HAP-1 (cell line): ENCODE measurements at regions not wholly inside any gene's neighbourhood (a gene's known extent, or its start where the extent isn't known, plus 50 kb on each side); places are given as distances from the start of the nearest gene placed in this dataset.

Experiments used
- DNase-seq, 2 experiments: peaks; one replicate each; pipeline ENCODE4 v3.0.0-alpha.2; 2016 to 2020; ENCODE audit warnings: low spot score in 2 of 2
- H3K27me3 ChIP-seq: fragments of 250-450 bp; sonication (Bioruptor Pico); 2 replicates; pipeline ENCODE4 v1.5.1; 2020; ENCODE audit warnings: low read depth, mild to moderate bottlenecking, moderate library complexity
- H3K36me3 ChIP-seq: fragments of 250-450 bp; sonication (Bioruptor Pico); replicated peaks from 2 replicates; pipeline ENCODE4 v1.5.1; 2020; ENCODE audit warnings: mild to moderate bottlenecking
- H3K4me1 ChIP-seq: fragments of 250-450 bp; sonication (Bioruptor Pico); 2 replicates; pipeline ENCODE4 v1.5.1; 2020; ENCODE audit warnings: mild to moderate bottlenecking
- H3K4me3 ChIP-seq: fragments of 250-450 bp; sonication (Bioruptor Pico); 2 replicates; pipeline ENCODE4 v1.5.1; 2020; ENCODE audit warnings: mild to moderate bottlenecking, moderate library complexity
- H3K9me3 ChIP-seq: fragments of 250-450 bp; sonication (Bioruptor Pico); 2 replicates; pipeline ENCODE4 v1.5.1; 2020; ENCODE audit warnings: mild to moderate bottlenecking, moderate library complexity
- in situ Hi-C: fragments of 300-500 bp; cut with MboI; formaldehyde crosslinking; loops from 3 replicates; pipeline ENCODE4 v1.14.3; 2020; ENCODE audit warnings: low sequenced_read_pairs, inconsistent platforms, mixed read lengths

DNA sequence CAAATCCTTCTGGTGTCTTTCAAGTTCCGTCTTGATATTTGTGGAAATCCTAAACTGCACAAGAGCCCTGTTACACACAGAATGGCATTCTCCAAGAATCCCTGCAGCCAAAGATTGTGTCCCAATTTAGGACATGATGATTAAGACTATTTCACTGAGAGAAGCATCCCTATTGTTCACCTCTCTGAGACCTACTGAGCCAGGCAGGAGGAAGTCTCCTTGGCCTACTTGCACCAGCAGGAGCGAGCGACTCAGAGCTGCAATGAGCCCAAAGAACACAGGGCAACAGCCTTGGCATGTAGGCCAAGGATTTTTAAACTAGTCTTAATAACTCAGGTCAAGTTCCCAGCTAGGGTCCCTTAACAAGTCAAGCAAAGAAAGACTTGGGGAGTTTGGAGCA lies 79.4 kb upstream of the RUNX1 start:
- no peaks in the 10 kb centered on the region for H3K27me3 ChIP-seq
- H3K4me1 ChIP-seq = no peaks in the 10 kb centered on the region
- no peaks in the 10 kb centered on the region for H3K9me3 ChIP-seq
- H3K4me3 ChIP-seq = no peak overlapping the region
- no peak for DNase-seq
- in situ Hi-C loops = no loop called here
- H3K36me3 ChIP-seq = no peaks in the 10 kb centered on the region

DNA sequence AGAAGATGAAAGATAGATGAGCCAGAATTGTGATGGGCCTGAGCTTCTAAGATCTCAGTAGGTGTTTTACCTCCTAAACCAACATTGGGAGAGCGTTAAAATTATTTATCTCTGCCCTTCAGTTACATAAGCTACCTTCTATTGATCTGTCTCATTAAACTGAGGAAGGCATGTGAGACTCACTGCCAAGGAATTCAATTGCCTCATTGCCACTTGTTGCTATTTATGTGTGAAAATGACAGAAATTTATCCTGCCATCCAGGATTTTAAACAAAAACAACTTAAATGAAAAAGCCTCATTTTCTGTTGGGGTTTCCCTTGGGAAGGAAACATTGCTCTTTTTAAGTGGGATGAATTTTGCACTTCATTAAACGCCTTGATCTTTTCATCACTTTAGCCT lies 78.7 kb upstream of the RUNX1 start:
- no peaks in the 10 kb centered on the region for H3K36me3 ChIP-seq
- no peaks in the 10 kb centered on the region for H3K27me3 ChIP-seq
- H3K9me3 ChIP-seq = no peaks in the 10 kb centered on the region
- no peak for DNase-seq
- H3K4me1 ChIP-seq = no peaks in the 10 kb centered on the region
- in situ Hi-C loops = no loop called here
- no peak overlapping the region for H3K4me3 ChIP-seq

DNA sequence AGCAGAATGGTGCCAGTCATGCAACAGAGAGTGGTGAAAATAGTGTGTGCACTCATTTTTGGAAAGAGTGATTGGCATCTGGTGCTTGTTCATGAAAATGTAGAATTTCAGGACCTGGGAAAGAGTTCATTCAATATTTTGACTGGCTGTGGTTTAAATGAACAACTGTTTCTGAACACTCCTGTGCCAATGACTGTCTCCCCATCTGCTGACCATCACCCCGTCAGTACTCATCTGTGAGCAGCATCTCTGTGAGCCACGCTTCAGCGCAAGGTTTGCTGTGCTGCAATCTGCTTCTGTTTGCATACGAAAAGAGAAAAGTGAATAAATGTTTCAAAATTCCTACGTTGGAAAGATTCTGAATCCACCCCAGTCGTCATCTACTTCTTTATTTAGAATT lies 77.9 kb upstream of the RUNX1 start:
- DNase-seq = no peak
- Histone ChIP-seq H3K4me3 (no peak overlapping the region), H3K36me3 (no peaks in the 10 kb centered on the region), H3K9me3 (no peaks in the 10 kb centered on the region), H3K4me1 (no peaks in the 10 kb centered on the region), H3K27me3 (no peaks in the 10 kb centered on the region)
- in situ Hi-C loops = no loop called here

DNA sequence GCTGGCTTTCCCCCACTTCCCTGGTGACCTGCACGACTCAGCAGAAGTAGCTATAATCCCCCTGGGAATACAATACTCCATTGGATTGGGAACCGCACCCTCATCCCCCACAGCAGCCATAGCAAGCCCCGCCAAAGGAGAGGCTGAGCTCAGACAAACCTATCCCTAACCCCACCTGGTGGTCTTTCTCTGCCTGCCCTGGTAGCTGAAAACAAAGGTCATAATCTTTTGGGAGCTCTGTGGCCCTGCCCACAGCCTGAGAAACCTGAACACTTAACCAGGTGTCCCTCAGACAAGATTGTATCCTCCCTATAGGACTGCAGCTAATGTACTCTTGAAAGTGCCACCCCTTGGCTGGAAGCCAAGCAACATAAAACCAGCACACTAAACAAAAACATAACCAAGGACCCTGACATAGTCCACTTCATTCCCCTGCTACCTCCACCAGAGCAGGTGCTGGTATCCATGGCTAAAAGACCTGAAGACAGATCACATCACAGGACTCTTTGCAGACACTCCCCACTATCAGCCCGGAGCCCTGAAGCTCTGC lies 71.6 kb upstream of the RUNX1 start:
- Histone ChIP-seq H3K4me3 (no peak overlapping the region), H3K36me3 (no peaks in the 10 kb centered on the region), H3K9me3 (no peaks in the 10 kb centered on the region), H3K27me3 (no peaks in the 10 kb centered on the region), H3K4me1 (no peaks in the 10 kb centered on the region)
- in situ Hi-C loops = no loop called here
- no peak for DNase-seq

DNA sequence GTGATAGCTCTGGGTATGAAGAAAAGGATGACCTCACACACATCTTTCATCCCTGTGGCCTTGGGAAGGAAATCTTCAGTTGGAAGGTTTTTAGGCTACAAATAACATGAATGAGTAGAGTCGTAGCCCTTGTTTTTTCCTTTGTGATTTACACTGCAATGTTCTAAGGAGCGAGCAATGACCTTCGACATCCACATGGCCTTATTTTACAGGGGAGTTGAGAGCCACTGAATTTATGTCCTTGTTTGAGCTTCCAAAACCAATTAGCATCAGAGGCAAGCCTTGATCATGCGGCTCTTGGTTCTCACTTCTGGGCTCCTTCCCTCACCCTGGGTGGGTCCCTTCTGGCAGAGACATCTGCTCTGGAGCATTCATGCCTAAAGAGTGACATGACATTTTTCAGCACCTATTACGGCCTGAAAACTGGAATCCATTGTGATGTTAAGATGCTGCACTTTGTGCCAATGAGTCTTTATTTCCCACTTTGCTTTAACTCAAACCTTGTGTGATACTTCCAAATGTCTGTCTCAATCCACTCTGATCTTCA lies 70.5 kb upstream of the RUNX1 start:
- DNase-seq = no peak

DNA sequence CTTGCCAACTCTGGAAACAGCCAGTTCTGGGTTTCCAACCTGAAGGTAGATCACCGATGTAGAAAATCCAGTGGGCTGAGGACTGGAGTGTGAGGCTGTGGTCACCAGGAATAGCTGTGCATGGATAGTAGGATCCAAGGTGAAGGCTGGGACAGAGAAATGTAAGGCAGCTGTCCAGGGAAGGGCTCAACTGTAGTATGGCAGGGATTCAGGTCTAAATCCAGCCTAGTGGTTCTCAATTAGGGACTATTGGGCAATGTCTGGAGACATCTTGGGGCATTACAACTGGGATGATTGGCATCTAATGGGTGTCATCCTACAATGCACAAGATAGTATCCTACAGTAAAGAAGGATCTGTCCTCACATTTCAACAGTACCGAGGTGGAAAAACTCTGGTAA lies 67.7 kb upstream of the RUNX1 start:
- in situ Hi-C loops = no loop called here
- no peaks in the 10 kb centered on the region for H3K27me3 ChIP-seq
- H3K9me3 ChIP-seq = no peaks in the 10 kb centered on the region
- no peaks in the 10 kb centered on the region for H3K36me3 ChIP-seq
- no peaks in the 10 kb centered on the region for H3K4me1 ChIP-seq
- DNase-seq = no peak
- H3K4me3 ChIP-seq = no peak overlapping the region

More for the DNA sequence above, 70.5 kb upstream of the RUNX1 start:
- Histone ChIP-seq H3K4me3 (no peak overlapping the region), H3K36me3 (no peaks in the 10 kb centered on the region), H3K4me1 (no peaks in the 10 kb centered on the region), H3K9me3 (no peaks in the 10 kb centered on the region), H3K27me3 (no peaks in the 10 kb centered on the region)
- in situ Hi-C loops = no loop called here

DNA sequence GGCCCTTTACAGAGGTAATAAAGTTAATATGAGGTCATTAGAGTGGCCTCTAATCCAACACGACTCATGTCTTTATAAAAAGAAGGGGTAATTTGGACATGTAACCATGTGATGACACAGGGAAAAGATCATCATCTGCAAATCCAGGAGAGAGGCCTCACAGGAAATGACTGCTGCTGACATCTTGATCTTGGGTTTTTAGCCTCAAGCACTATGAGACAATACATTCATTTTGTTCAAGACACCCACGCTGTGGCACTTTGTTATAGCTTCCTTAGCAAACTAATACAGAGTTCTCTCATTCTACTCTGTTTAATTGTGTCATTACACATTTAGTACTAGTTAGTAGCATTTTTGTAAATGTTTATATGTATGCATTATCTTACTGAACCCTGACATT lies 64.0 kb upstream of the RUNX1 start:
- Histone ChIP-seq H3K9me3 (no peaks in the 10 kb centered on the region), H3K27me3 (no peaks in the 10 kb centered on the region), H3K4me1 (no peaks in the 10 kb centered on the region), H3K4me3 (no peak overlapping the region), H3K36me3 (no peaks in the 10 kb centered on the region)
- DNase-seq = no peak
- in situ Hi-C loops = no loop called here

DNA sequence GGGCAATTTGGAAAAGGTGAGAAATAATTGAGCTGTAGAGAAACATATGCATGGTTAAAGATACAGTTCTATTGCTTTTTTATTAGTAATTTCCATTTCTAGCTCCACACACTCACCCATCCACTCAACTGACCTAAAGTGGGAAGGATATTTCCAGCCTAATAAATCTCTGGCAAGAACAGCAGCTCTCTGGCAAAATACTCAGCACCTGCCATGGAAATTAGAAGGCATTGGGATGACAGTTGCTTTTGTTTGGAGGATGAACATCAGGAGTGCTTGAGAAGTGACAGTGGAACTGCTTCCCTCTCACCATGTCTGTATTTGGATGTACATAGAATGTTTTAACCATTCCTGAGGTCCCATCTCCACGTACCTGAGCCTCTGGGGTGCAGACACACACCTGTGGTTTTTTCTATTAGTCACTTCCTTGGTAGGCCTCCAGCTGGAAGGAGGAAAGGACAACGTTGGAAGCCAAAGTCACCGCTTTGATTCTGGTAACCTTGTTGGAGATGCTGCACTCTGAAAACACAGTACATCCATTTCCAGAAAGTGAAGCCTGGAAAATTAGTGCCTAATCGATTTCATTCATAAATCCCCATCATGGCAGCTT lies 62.3 kb upstream of the RUNX1 start:
- Histone ChIP-seq H3K4me1 (no peaks in the 10 kb centered on the region), H3K36me3 (no peaks in the 10 kb centered on the region), H3K27me3 (no peaks in the 10 kb centered on the region), H3K9me3 (no peaks in the 10 kb centered on the region), H3K4me3 (no peak overlapping the region)
- in situ Hi-C loops = no loop called here
- DNase-seq = no peak

DNA sequence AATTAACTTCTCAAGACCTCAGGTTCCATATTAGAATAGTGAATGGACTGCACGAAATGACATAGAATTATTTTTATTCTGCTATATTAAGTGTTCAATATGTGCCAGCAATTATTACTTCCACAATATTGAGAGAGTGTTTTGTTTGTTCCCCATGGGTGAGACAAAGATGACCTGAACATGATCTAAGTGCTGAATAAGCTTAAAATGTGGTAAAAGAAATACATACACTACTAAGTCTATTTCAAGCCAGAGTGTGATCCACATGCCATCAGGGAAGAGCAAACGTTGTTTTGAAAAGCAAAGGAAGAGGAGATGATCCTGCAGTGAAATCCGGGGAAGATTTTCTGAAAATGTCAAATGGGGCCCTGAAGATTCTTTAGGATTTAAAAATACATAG lies 59.8 kb upstream of the RUNX1 start:
- H3K4me3 ChIP-seq = no peak overlapping the region
- DNase-seq = no peak
- H3K27me3 ChIP-seq = no peaks in the 10 kb centered on the region
- in situ Hi-C loops = no loop called here
- H3K9me3 ChIP-seq = no peaks in the 10 kb centered on the region
- H3K36me3 ChIP-seq = no peaks in the 10 kb centered on the region
- no peaks in the 10 kb centered on the region for H3K4me1 ChIP-seq

DNA sequence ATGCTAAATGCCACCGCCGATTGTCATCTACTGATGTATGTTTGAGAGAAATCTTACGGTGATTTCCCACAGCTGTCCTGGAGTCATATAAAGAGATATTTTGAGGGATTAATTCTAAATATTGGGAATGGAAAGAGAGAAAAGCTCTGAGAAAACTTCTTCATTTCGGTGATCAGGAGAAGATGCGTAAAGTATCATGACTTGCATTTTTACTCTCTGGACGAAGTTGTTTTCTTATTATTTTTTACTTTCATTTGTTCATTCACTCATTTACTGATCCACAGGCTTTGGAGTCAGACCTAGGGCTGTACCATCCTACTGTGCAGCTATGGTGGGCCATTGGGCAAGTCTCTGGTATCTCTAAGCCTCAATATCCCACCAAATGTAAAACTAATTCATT lies 58.4 kb upstream of the RUNX1 start:
- in situ Hi-C loops = no loop called here
- Histone ChIP-seq H3K9me3 (no peaks in the 10 kb centered on the region), H3K4me3 (no peak overlapping the region), H3K4me1 (no peaks in the 10 kb centered on the region), H3K36me3 (no peaks in the 10 kb centered on the region), H3K27me3 (no peaks in the 10 kb centered on the region)
- no peak for DNase-seq

DNA sequence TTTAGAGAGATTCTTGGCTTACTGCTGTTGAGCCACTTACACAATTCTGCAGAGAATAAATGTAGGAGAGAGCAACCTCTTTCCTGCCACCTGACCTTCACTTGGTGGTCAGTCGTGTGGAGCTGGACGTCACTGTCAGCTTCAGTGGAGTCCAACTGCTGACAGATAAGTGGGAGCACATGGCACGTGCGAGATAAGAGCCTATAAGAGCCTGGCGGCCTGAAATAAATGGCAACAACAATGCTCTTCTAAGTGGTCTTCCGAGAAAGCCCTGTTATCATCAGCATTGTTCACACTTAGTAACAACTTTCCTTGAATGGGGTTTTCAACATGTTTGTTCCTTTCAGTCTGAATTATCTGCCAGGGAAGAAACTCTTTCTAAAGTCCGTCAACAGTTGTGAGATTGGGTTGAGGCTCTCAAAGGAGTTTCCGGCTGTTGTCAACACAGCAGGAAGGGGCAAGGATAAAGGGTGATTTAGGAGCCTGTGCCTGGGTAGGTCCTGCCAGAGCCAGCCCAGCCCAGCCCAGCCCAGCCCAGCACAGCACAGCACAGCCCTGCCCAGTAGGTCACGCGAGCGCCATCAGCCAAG lies 57.2 kb upstream of the RUNX1 start:
- in situ Hi-C loops = no loop called here
- no peaks in the 10 kb centered on the region for H3K9me3 ChIP-seq
- DNase-seq = no peak
- H3K4me3 ChIP-seq = no peak overlapping the region
- no peaks in the 10 kb centered on the region for H3K27me3 ChIP-seq
- H3K36me3 ChIP-seq = no peaks in the 10 kb centered on the region
- no peaks in the 10 kb centered on the region for H3K4me1 ChIP-seq

DNA sequence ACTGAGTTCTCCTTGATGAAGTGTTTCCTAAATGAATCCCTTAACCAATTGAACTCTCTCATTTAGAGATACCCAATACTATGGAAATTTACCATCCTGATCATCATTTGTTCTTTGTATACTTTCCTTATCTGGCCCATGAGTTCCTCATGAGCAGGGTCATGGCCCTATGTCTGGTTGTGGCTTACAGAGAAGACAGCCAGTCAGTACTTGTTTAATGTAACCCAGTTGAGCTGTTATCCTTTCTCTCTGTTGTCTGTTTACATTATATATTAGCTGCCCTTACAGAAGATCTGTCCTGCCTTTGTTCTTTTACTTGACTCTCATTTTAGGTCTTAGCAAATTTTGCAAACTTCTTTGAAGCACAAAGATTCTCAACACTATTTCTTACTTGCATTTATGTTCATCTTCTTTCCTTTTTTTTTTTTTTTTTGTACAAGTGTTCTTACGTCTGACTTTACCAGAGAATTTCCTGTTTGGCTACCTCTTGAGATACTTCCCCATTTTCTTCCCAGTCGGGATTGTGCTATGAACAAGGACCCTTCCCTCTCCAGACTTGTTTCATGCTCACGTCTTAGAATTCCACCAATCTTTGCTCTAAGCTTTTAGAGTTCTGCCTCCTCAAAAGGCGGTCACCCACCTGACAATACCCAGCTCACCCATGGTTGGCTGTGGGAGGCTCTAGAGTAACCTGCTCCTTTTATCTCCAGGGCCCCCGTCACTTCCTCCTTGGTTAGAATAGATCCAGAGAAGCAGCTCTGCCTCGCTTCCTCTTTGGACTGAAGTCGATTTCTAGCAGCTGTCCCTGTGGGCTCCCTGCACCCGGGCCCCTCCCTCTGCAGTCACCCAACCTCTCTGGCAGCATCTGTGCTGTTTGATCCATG lies 53.6 kb upstream of the RUNX1 start:
- H3K27me3 ChIP-seq = no peaks in the 10 kb centered on the region
- H3K9me3 ChIP-seq = no peaks in the 10 kb centered on the region; the same call in 1 of the 2 replicates
- H3K4me3 ChIP-seq = no peak overlapping the region
- DNase-seq = no peak
- no peaks in the 10 kb centered on the region for H3K4me1 ChIP-seq
- H3K36me3 ChIP-seq = no peaks in the 10 kb centered on the region
- in situ Hi-C loops = no loop called here

DNA sequence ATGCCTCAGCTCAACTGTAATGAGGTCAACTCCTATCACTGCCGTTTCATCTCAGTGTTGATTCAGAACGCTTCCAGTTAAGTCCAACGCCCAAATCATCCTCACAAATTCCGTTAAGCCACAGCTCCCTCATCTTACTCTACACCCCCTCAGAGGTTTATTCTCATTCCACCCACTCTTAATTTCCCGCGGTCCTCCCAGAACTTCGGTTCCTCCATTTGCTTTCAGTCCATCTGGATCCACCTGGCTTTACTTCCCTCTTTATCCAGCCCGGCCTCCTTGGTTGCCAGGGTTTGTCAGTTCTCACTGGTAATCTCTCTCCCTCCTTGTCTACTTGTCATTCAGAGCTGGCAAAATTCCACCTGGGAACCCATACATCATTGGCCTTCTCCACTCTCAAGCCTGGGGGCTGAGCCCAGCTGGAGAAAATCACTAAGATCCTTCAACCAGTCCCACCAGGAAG lies 51.3 kb upstream of the RUNX1 start:
- H3K4me1 ChIP-seq = no peaks in the 10 kb centered on the region
- H3K27me3 ChIP-seq = no peaks in the 10 kb centered on the region
- no peak for DNase-seq
- no peaks in the 10 kb centered on the region; the same call in 1 of the 2 replicates for H3K9me3 ChIP-seq
- in situ Hi-C loops = no loop called here
- H3K4me3 ChIP-seq = no peak overlapping the region
- no peaks in the 10 kb centered on the region for H3K36me3 ChIP-seq

DNA sequence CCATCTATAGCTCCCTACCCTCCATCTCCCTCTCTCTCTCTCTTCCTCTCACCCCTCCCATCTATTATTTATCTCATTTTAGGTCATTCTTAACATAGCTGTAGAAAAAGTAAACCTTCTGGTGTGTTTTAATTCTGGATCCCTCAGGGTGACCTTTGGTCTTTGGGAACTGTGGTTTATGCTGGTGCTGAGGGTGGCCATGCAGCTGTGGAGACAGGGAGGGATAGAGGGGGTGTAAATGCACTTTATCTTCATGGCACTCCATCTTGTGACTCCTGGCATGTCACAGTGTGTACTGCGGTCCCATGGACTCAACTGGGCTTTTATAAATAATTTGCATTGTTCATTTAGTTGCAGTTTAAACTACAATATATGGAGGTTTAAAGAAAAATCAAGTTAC lies 50.2 kb upstream of the RUNX1 start:
- in situ Hi-C loops = no loop called here
- no peaks in the 10 kb centered on the region for H3K27me3 ChIP-seq
- DNase-seq = no peak
- no peaks in the 10 kb centered on the region for H3K4me1 ChIP-seq
- no peak overlapping the region for H3K4me3 ChIP-seq
- no peaks in the 10 kb centered on the region; the same call in 1 of the 2 replicates for H3K9me3 ChIP-seq
- no peaks in the 10 kb centered on the region for H3K36me3 ChIP-seq
